ENCODE measurements at regions not wholly inside any gene's neighbourhood (a gene's known extent, or its start where the extent isn't known, plus 50 kb on each side); places are given as distances from the start of the nearest gene placed in this dataset.

DNA sequence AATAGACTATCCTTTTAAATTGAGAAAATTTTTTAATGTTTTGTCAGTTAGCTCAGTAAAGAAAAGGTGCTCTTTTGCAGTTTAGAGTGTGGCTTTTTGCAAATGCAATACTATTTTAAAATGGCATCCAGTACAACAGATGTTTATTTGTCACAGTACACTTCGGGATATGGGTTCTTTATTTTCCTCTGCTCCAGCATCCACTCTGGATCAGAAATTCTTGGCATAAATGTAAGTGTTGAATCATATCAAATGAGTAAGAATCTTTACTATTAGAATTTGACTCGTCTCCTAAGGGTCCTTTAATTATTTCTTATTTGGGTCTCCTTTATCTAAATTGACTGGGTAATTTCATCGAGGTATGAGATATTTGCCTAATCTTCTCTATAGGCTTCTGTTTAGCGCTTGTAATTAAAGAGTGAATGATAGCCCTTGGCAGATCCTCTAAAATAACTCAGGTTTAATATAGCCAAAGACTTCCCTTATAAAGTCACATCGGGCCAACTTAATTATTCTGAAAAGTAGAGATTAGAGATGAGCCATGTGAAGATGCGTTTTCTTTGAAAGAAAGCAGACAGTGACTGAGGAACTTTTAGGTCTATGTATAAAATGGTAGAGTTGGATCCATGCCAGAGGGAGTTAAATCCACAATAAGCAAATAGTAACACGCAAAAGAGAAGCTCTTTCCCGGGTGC lies 132.7 kb downstream of the CASP12 start:
- no peak for ATAC-seq (ENCODE audit: low read depth)
- Mint-ChIP-seq H3K27me3 (no peaks in the 10 kb centered on the region), H3K4me3 (no peak overlapping the region), H3K36me3 (peaks cover 10% of the 10 kb centered on the region), H3K4me1 (peaks cover 6% of the 10 kb centered on the region), H3K27ac (no peak overlapping the region), H3K9me3 (peaks cover 16% of the 10 kb centered on the region)
- POLR2A ChIA-PET = no interaction called here
- no peak for DNase-seq

GRCh38 chr11:104764710-104765045 lies 133.6 kb downstream of the CASP12 start:
- POLR2A ChIA-PET = no interaction called here
- Mint-ChIP-seq H3K27me3 (no peaks in the 10 kb centered on the region), H3K4me1 (peaks cover 6% of the 10 kb centered on the region), H3K36me3 (peaks cover 16% of the 10 kb centered on the region), H3K4me3 (no peak overlapping the region), H3K27ac (no peak overlapping the region), H3K9me3 (peaks cover 21% of the 10 kb centered on the region)
- no peak for DNase-seq
- no peak for ATAC-seq (ENCODE audit: low read depth)

DNA sequence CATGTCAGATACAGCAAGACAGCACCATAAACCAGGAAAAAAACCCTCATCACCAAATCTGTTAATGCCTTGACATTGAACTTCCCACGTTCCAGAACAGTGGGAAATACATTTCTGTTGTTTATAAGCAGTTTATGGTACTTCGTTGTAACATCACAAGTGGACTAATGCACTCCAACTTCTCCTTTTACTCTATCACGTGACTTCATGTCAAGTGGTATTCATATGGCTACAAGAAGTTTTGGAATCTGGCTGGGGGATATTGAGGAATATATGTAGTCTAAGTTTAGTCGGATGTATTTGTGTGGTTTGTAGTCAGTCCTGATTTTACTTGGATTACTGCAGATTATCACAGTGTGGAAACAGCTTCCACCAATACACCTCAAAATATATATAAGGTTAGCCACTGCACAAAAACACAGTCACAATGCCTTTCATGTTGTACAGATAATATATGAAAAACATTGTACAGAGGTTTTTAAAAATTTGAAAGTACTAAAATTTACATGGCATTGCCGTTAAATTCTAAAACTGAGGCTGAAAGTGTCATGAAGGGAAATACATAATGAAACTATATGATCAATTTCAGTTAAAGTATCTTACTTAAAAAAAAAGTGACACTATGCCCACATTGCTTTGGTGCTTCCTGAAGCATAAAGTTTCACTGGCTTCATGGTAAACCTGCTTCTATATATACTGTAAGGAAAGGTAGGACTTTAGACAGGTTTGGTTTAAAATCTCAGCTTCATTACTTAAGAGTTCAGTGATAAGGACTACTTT lies 134.1 kb downstream of the CASP12 start:
- ATAC-seq (ENCODE audit: low read depth) (no peak), DNase-seq (no peak)
- Mint-ChIP-seq H3K27me3 (no peaks in the 10 kb centered on the region), H3K27ac (no peak overlapping the region), H3K4me3 (no peak overlapping the region), H3K36me3 (peaks cover 19% of the 10 kb centered on the region), H3K9me3 (peaks cover 23% of the 10 kb centered on the region), H3K4me1 (peaks cover 6% of the 10 kb centered on the region)
- POLR2A ChIA-PET = no interaction called here

- POLR2A ChIA-PET = interaction anchor here (0.7 kb wide), 1 partner anchor 205 kb away, joined by 3 read pairs; no protein-coding TSS in a partner anchor
- peaks cover 18% of the 10 kb centered on the region for H3K36me3 Mint-ChIP-seq
- ATAC-seq (ENCODE audit: low read depth) (no peak), DNase-seq (no peak)
- no peaks in the 10 kb centered on the region for H3K27me3 Mint-ChIP-seq
- no peak overlapping the region for H3K27ac Mint-ChIP-seq
- H3K9me3 Mint-ChIP-seq = peaks cover 20% of the 10 kb centered on the region
- peaks cover 6% of the 10 kb centered on the region for H3K4me1 Mint-ChIP-seq
- no peak overlapping the region for H3K4me3 Mint-ChIP-seq
These were observed 136.7 kb downstream of the CASP12 start for GRCh38 chr11:104761511-104761910.

GRCh38 chr11:104759464-104759863 lies 138.8 kb downstream of the CASP12 start:
- Mint-ChIP-seq H3K4me3 (no peak overlapping the region), H3K27ac (no peak overlapping the region), H3K4me1 (peaks cover 3% of the 10 kb centered on the region), H3K36me3 (peaks cover 18% of the 10 kb centered on the region), H3K9me3 (peaks cover 20% of the 10 kb centered on the region), H3K27me3 (no peaks in the 10 kb centered on the region)
- DNase-seq = no peak
- no peak for ATAC-seq (ENCODE audit: low read depth)
- POLR2A ChIA-PET = no interaction called here

- ATAC-seq (ENCODE audit: low read depth) = no peak
- Mint-ChIP-seq H3K27me3 (no peaks in the 10 kb centered on the region), H3K4me3 (no peak overlapping the region), H3K9me3 (peaks cover 6% of the 10 kb centered on the region), H3K4me1 (peaks cover 5% of the 10 kb centered on the region), H3K27ac (no peak overlapping the region), H3K36me3 (peaks cover 4% of the 10 kb centered on the region)
- DNase-seq = no peak
- POLR2A ChIA-PET = interaction anchor here (0.7 kb wide), 1 partner anchor 196 kb away, joined by 3 read pairs; no protein-coding TSS in a partner anchor
These were observed 159.3 kb downstream of the CASP12 start for GRCh38 chr11:104738918-104739317.

DNA sequence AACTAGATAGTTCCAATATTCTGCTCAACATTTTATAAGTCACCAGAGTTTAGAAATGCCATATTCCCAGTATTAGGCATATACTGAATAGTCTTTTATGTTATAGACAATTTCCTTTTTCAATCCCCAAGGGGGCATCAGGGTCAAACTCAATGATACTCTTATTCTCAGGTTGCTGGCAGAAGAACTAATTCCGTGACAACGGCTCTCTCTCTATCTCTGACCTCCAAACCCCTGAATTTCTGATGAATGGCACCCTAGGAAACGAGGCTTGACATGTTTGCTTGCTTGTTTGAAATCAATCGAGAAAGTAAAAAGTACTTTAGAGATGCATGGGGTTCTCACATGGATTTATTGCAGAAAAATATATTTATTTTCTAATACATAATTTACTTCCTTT lies 160.1 kb downstream of the CASP12 start:
- ATAC-seq (ENCODE audit: low read depth) (no peak), DNase-seq (no peak)
- Mint-ChIP-seq H3K9me3 (peaks cover 3% of the 10 kb centered on the region), H3K4me3 (no peak overlapping the region), H3K36me3 (peaks cover 4% of the 10 kb centered on the region), H3K27ac (no peak overlapping the region), H3K4me1 (peaks cover 5% of the 10 kb centered on the region), H3K27me3 (no peaks in the 10 kb centered on the region)
- POLR2A ChIA-PET = interaction anchor here (0.7 kb wide), 1 partner anchor 196 kb away, joined by 3 read pairs; no protein-coding TSS in a partner anchor

GRCh38 chr11:104736502-104736901 lies 161.8 kb downstream of the CASP12 start:
- no peak overlapping the region for H3K4me3 Mint-ChIP-seq
- peaks cover 7% of the 10 kb centered on the region for H3K36me3 Mint-ChIP-seq
- no peak for ATAC-seq (ENCODE audit: low read depth)
- H3K4me1 Mint-ChIP-seq = peaks cover 14% of the 10 kb centered on the region
- POLR2A ChIA-PET = no interaction called here
- DNase-seq = no peak
- H3K9me3 Mint-ChIP-seq = peaks cover 3% of the 10 kb centered on the region
- no peaks in the 10 kb centered on the region for H3K27me3 Mint-ChIP-seq
- no peak overlapping the region for H3K27ac Mint-ChIP-seq

DNA sequence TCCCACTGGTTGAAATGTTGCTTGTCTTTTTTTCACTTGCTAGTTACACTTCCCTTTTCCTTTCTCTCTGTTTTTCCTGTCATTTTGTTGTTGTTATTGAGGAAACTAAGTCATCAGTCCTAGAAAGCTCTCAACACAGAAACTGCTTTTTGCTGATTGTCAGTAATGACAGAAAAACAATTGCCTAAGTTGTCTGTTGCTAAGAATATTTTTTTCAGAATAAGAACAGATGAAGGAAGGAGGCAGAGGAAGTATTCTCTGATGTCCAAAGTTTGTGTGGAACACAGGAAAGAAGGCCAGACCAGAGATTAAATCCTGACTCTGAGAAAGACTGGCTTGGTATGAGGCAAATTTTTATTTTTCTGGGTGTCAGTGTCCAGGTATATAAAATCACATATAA lies 163.3 kb downstream of the CASP12 start:
- Mint-ChIP-seq H3K9me3 (peaks cover 3% of the 10 kb centered on the region), H3K27ac (no peak overlapping the region), H3K4me3 (no peak overlapping the region), H3K4me1 (peaks cover 14% of the 10 kb centered on the region), H3K36me3 (peaks cover 8% of the 10 kb centered on the region), H3K27me3 (no peaks in the 10 kb centered on the region)
- POLR2A ChIA-PET = no interaction called here
- ATAC-seq (ENCODE audit: low read depth) (no peak), DNase-seq (no peak)

DNA sequence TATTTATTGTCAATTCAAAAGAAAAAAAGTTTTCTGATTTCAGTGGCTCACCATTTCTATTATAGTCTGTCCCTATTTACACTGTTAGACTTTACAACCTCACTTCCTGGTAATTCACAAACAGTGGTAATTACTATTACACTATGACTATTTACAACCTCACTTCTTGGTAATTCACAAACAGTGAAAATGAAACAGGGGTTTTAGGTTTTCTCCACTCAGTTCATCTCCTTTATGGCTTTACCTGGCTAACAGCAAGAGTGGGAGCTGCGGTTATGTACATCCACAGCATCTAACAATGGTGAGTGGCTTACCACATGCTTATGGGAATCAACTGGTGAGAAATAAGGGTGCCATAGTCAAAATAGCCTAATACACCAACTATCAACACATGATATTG lies 166.4 kb downstream of the CASP12 start:
- H3K4me3 Mint-ChIP-seq = no peak overlapping the region
- H3K9me3 Mint-ChIP-seq = peaks cover 1% of the 10 kb centered on the region
- ATAC-seq (ENCODE audit: low read depth) = peak; percentile 52
- no peak for DNase-seq
- H3K27me3 Mint-ChIP-seq = no peaks in the 10 kb centered on the region
- POLR2A ChIA-PET = no interaction called here
- H3K36me3 Mint-ChIP-seq = peaks cover 6% of the 10 kb centered on the region
- peaks cover 12% of the 10 kb centered on the region for H3K4me1 Mint-ChIP-seq
- no peak overlapping the region for H3K27ac Mint-ChIP-seq

DNA sequence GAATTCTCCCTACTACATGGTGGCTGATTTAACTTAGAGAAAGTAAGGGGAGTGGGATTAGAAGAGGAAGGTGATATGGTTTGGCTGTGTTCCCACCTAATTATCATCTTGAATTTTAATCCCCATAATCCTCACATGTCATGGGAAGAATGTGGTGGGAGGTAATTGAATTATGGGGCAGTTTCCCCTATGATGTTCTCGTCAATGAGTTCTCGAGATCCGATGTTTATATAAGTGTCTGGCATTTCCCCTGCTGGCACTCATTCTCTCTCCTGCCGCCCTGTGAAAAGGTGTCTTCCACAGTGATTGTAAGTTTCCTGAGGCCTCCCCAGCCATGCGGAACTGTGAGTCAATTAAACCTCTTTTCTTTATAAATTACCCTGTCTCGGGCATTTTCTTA lies 169.3 kb downstream of the CASP12 start:
- Mint-ChIP-seq H3K36me3 (peaks cover 6% of the 10 kb centered on the region), H3K27ac (no peak overlapping the region), H3K4me1 (peaks cover 10% of the 10 kb centered on the region), H3K4me3 (no peak overlapping the region), H3K27me3 (no peaks in the 10 kb centered on the region), H3K9me3 (peaks cover 3% of the 10 kb centered on the region)
- DNase-seq (no peak), ATAC-seq (ENCODE audit: low read depth) (no peak)
- POLR2A ChIA-PET = no interaction called here

DNA sequence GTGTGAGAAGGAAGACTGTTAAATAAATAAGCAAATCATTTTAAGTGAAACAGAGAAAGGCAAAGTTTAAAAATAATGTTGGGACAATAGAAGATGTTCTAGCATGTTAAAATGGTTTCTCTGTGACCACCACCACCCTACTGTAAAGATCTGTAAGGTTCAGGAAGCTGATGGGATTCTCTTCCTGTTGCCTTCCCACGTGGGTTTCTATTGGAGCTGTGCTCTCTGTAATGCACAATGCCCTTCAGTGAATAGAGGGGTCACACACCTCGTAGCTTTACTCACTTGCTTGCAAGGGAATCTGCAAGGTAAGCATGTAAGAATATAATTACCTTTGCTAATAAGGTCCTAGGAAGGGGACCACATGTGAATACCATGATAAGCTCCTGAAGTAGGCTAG lies 170.5 kb downstream of the CASP12 start:
- DNase-seq = no peak
- no peak for ATAC-seq (ENCODE audit: low read depth)
- Mint-ChIP-seq H3K4me1 (peaks cover 10% of the 10 kb centered on the region), H3K9me3 (peaks cover 11% of the 10 kb centered on the region), H3K27ac (no peak overlapping the region), H3K27me3 (no peaks in the 10 kb centered on the region), H3K4me3 (no peak overlapping the region), H3K36me3 (peaks cover 16% of the 10 kb centered on the region)
- POLR2A ChIA-PET = no interaction called here

DNA sequence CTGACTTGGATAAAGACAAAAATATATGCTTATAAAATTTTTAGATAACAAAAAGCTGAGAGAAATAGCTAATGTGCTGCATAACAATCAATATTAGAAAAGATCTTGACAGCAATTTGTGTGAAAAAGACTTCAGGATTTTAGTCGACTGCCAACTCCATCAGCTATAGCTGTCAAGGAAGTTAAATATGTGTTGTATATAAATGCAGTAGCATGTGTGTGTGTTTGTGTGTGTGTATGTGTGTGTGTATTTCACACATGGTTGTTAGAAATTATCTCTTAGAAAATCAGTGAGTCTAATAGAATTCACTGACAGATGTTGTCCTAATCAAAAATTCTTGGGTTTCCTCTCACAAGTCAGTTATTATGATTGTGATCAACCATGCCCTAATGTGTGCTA lies 171.2 kb downstream of the CASP12 start:
- no peak overlapping the region for H3K27ac Mint-ChIP-seq
- POLR2A ChIA-PET = no interaction called here
- H3K9me3 Mint-ChIP-seq = peaks cover 14% of the 10 kb centered on the region
- no peak overlapping the region for H3K4me3 Mint-ChIP-seq
- H3K4me1 Mint-ChIP-seq = peaks cover 3% of the 10 kb centered on the region
- DNase-seq (no peak), ATAC-seq (ENCODE audit: low read depth) (no peak)
- peaks cover 15% of the 10 kb centered on the region for H3K36me3 Mint-ChIP-seq
- H3K27me3 Mint-ChIP-seq = no peaks in the 10 kb centered on the region

DNA sequence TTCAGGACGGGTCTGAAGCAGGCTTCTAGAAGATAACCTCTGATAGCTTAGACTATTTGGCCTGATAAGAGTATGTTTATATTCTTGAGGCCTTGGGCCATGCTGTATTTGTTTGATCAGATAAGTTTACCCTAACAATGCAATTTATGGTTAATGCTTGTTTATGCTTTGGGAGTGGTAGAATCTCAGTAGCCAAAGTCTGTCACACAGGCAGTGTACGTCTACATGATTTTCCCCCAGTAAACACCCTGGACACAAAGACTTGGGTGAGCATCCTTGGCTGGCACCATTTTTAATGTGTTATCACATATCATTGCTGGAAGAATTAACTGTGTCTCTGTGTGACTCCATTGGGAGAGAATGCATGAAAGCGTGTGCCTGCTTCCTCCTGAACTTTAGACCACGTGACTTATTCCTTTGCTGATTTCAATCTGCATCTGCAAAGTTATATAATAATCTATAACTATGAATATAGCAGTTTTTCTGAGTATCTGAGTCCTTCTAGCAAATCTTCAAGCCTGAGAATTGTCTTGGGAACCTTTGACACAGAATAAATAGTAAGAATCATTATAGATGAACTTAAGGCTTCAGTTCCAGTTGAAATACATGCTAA lies 172.4 kb downstream of the CASP12 start:
- Mint-ChIP-seq H3K36me3 (peaks cover 15% of the 10 kb centered on the region), H3K27me3 (no peaks in the 10 kb centered on the region), H3K9me3 (peaks cover 14% of the 10 kb centered on the region), H3K27ac (no peak overlapping the region), H3K4me1 (no peaks in the 10 kb centered on the region), H3K4me3 (no peak overlapping the region)
- DNase-seq (no peak), ATAC-seq (ENCODE audit: low read depth) (no peak)
- POLR2A ChIA-PET = no interaction called here
